CD4-positive, alpha-beta memory T cell (primary cell): ENCODE measurements at regions not wholly inside any gene's neighbourhood (a gene's known extent, or its start where the extent isn't known, plus 50 kb on each side); places are given as distances from the start of the nearest gene placed in this dataset.
A peak's percentile ranks its signal among the peaks of the same experiment; 100 is the strongest.

Experiments used
- CTCF ChIA-PET: fragments of 350-600 bp; sonication (Branson Sonifier 250); formaldehyde crosslinking; loops from one replicate; lab custom pipeline; 2021; ENCODE audit warnings: inconsistent platforms; ENCODE audit not compliant: partially characterized antibody; lab: Charles Lee
- POLR2A ChIA-PET: fragments of 350-600 bp; sonication (Branson Sonifier 250); formaldehyde crosslinking; loops from one replicate; lab custom pipeline; 2021; ENCODE audit not compliant: partially characterized antibody; lab: Charles Lee
- DNase-seq, 5 donors: peaks; one replicate each; pipeline versions ENCODE4 v3.0.0 to v3.0.0-alpha.2; 2020 to 2022; ENCODE audit warnings: mixed read lengths in 1 of 5
- H3K27ac ChIP-seq: one replicate; pipeline ENCODE4 v1.7.0; 2013; ENCODE audit warnings: low read depth, low read length
- H3K27me3 ChIP-seq: 2 replicates; pipeline ENCODE4 v1.7.0; 2013; ENCODE audit warnings: mild to moderate bottlenecking, low read length, moderate library complexity; ENCODE audit not compliant: insufficient read depth
- H3K36me3 ChIP-seq: 2 replicates; pipeline ENCODE4 v1.7.0; 2013; ENCODE audit warnings: mild to moderate bottlenecking, low read length, moderate library complexity; ENCODE audit not compliant: insufficient read depth
- H3K4me1 ChIP-seq: 2 replicates; pipeline ENCODE4 v1.7.0; 2013; ENCODE audit warnings: mild to moderate bottlenecking, low read length, moderate library complexity; ENCODE audit not compliant: insufficient read depth
- H3K4me3 ChIP-seq, 2 donors: one replicate each; pipeline ENCODE4 v1.7.0; 2013; ENCODE audit warnings: low read length in 2 of 2, mild to moderate bottlenecking in 1 of 2
- H3K9me3 ChIP-seq, 2 donors: one replicate each; pipeline ENCODE4 v1.7.0; 2013; ENCODE audit warnings: low read length in 2 of 2, control low read depth in 1 of 2; ENCODE audit not compliant: control insufficient read depth in 1 of 2
- H3K27ac Mint-ChIP-seq, 7 donors: one replicate each; pipeline ENCODE4 v1.8.0; 2020 to 2021; ENCODE audit warnings: mixed read lengths in 7 of 7, mild to moderate bottlenecking in 6 of 7, inconsistent platforms in 3 of 7, moderate library complexity in 3 of 7
- H3K27me3 Mint-ChIP-seq, 2 donors: one replicate each; pipeline ENCODE4 v1.8.0; 2020 to 2021; ENCODE audit warnings: mixed read lengths in 2 of 2
- H3K36me3 Mint-ChIP-seq, 2 donors: one replicate each; pipeline ENCODE4 v1.8.0; 2020 to 2021; ENCODE audit warnings: mixed read lengths in 2 of 2, inconsistent platforms in 1 of 2, mild to moderate bottlenecking in 1 of 2
- H3K4me1 Mint-ChIP-seq, 4 donors: one replicate each; pipeline ENCODE4 v1.8.0; 2020 to 2021; ENCODE audit warnings: mixed read lengths in 4 of 4, mild to moderate bottlenecking in 1 of 4
- H3K4me3 Mint-ChIP-seq, 8 donors: one replicate each; pipeline ENCODE4 v1.8.0; 2020 to 2021; ENCODE audit warnings: mixed read lengths in 8 of 8, mild to moderate bottlenecking in 7 of 8, moderate library complexity in 6 of 8, inconsistent platforms in 3 of 8
- H3K9me3 Mint-ChIP-seq, 8 donors: one replicate each; pipeline ENCODE4 v1.8.0; 2020 to 2021; ENCODE audit warnings: mixed read lengths in 8 of 8, mild to moderate bottlenecking in 5 of 8, inconsistent platforms in 3 of 8, moderate library complexity in 1 of 8
- intact Hi-C: fragments of 100-400 bp; cut with micrococcal nuclease; formaldehyde crosslinking; loops from one replicate; pipeline ENCODE4 v1.15.1; 2023

GRCh38 chr5:4104831-4105597, 509.4 kb downstream of the IRX1 start:
- Mint-ChIP-seq H3K36me3 (no peaks in the 10 kb centered on the region), H3K27ac (no peak overlapping the region), H3K4me3 (peak overlapping the region in 1 of 8 donors; percentile 62), H3K9me3 (peaks cover 0 to 7% (median 3%) of the 10 kb centered on the region in 8 donors), H3K27me3 (no peaks in the 10 kb centered on the region), H3K4me1 (no peaks in the 10 kb centered on the region)
- DNase-seq, result no peak
- Histone ChIP-seq H3K27ac (no peak overlapping the region), H3K9me3 (no peaks in the 10 kb centered on the region), H3K4me3 (no peak overlapping the region), H3K36me3 (no peaks in the 10 kb centered on the region), H3K4me1 (no peaks in the 10 kb centered on the region), H3K27me3 (no peaks in the 10 kb centered on the region)
- intact Hi-C loops, result no loop called here
- ChIA-PET POLR2A (no interaction called here), CTCF (no interaction called here)

- intact Hi-C loops, result no loop called here
- Histone ChIP-seq H3K4me3 (no peak overlapping the region), H3K4me1 (no peaks in the 10 kb centered on the region), H3K27me3 (no peaks in the 10 kb centered on the region), H3K36me3 (no peaks in the 10 kb centered on the region), H3K27ac (no peak overlapping the region), H3K9me3 (no peaks in the 10 kb centered on the region)
- no peak for DNase-seq
- Mint-ChIP-seq H3K4me3 (no peak overlapping the region), H3K9me3 (peaks cover 0 to 5% (median 0%) of the 10 kb centered on the region in 8 donors), H3K27ac (no peak overlapping the region), H3K36me3 (no peaks in the 10 kb centered on the region), H3K27me3 (no peaks in the 10 kb centered on the region), H3K4me1 (no peaks in the 10 kb centered on the region)
- POLR2A ChIA-PET, result no interaction called here
- CTCF ChIA-PET, result no interaction called here
Observed at GRCh38 chr5:4108690-4109089, 513.1 kb downstream of the IRX1 start.

- Histone ChIP-seq H3K27ac (no peak overlapping the region), H3K9me3 (no peaks in the 10 kb centered on the region), H3K4me1 (no peaks in the 10 kb centered on the region), H3K36me3 (no peaks in the 10 kb centered on the region), H3K4me3 (no peak overlapping the region), H3K27me3 (no peaks in the 10 kb centered on the region)
- ChIA-PET POLR2A (no interaction called here), CTCF (no interaction called here)
- Mint-ChIP-seq H3K4me1 (no peaks in the 10 kb centered on the region), H3K27ac (no peak overlapping the region), H3K9me3 (peaks cover 0 to 19% (median 2%) of the 10 kb centered on the region in 8 donors), H3K4me3 (no peak overlapping the region), H3K36me3 (no peaks in the 10 kb centered on the region), H3K27me3 (no peaks in the 10 kb centered on the region)
- DNase-seq, result no peak
- intact Hi-C loops, result no loop called here
Observed at GRCh38 chr5:4113426-4113825, 517.8 kb downstream of the IRX1 start.

- DNase-seq, result no peak
- no peak overlapping the region for H3K27ac ChIP-seq
- H3K4me1 Mint-ChIP-seq, result no peaks in the 10 kb centered on the region
- ChIA-PET CTCF (no interaction called here), POLR2A (no interaction called here)
- no peak overlapping the region for H3K4me3 Mint-ChIP-seq
- H3K9me3 ChIP-seq, result no peaks in the 10 kb centered on the region
- intact Hi-C loops, result no loop called here
- no peaks in the 10 kb centered on the region for H3K27me3 Mint-ChIP-seq
- H3K4me3 ChIP-seq, result no peak overlapping the region
- no peaks in the 10 kb centered on the region for H3K36me3 Mint-ChIP-seq
- no peaks in the 10 kb centered on the region for H3K36me3 ChIP-seq
- no peak overlapping the region for H3K27ac Mint-ChIP-seq
- peaks cover 0 to 20% (median 3%) of the 10 kb centered on the region in 8 donors for H3K9me3 Mint-ChIP-seq
- no peaks in the 10 kb centered on the region for H3K4me1 ChIP-seq
- no peaks in the 10 kb centered on the region for H3K27me3 ChIP-seq
Observed at GRCh38 chr5:4113905-4114304, 518.3 kb downstream of the IRX1 start.

- no peaks in the 10 kb centered on the region for H3K27me3 Mint-ChIP-seq
- POLR2A ChIA-PET, result no interaction called here
- Histone ChIP-seq H3K27ac (no peak overlapping the region), H3K4me3 (no peak overlapping the region), H3K36me3 (no peaks in the 10 kb centered on the region), H3K27me3 (no peaks in the 10 kb centered on the region), H3K9me3 (no peaks in the 10 kb centered on the region), H3K4me1 (no peaks in the 10 kb centered on the region)
- no peaks in the 10 kb centered on the region for H3K36me3 Mint-ChIP-seq
- H3K9me3 Mint-ChIP-seq, result peaks cover 0 to 24% (median 5%) of the 10 kb centered on the region in 8 donors
- H3K4me1 Mint-ChIP-seq, result no peaks in the 10 kb centered on the region
- H3K27ac Mint-ChIP-seq, result no peak overlapping the region
- intact Hi-C loops, result no loop called here
- no peak for DNase-seq
- H3K4me3 Mint-ChIP-seq, result no peak overlapping the region
- CTCF ChIA-PET, result no interaction called here
Observed at GRCh38 chr5:4114452-4114851, 518.8 kb downstream of the IRX1 start.

GRCh38 chr5:4116834-4117233, 521.2 kb downstream of the IRX1 start:
- Mint-ChIP-seq H3K27me3 (no peaks in the 10 kb centered on the region), H3K4me1 (no peaks in the 10 kb centered on the region), H3K9me3 (peaks cover 0 to 24% (median 9%) of the 10 kb centered on the region in 8 donors), H3K36me3 (no peaks in the 10 kb centered on the region), H3K4me3 (no peak overlapping the region), H3K27ac (no peak overlapping the region)
- H3K27me3 ChIP-seq, result no peaks in the 10 kb centered on the region
- intact Hi-C loops, result no loop called here
- DNase-seq, result no peak
- no peak overlapping the region for H3K27ac ChIP-seq
- H3K36me3 ChIP-seq, result no peaks in the 10 kb centered on the region
- H3K4me1 ChIP-seq, result no peaks in the 10 kb centered on the region
- H3K4me3 ChIP-seq, result no peak overlapping the region
- no peaks in the 10 kb centered on the region for H3K9me3 ChIP-seq
- ChIA-PET CTCF (no interaction called here), POLR2A (no interaction called here)

- H3K27me3 Mint-ChIP-seq, result no peaks in the 10 kb centered on the region
- H3K27ac Mint-ChIP-seq, result no peak overlapping the region
- H3K4me1 Mint-ChIP-seq, result no peaks in the 10 kb centered on the region
- DNase-seq, result no peak
- H3K4me3 Mint-ChIP-seq, result no peak overlapping the region
- intact Hi-C loops, result no loop called here
- H3K4me3 ChIP-seq, result no peak overlapping the region
- no peaks in the 10 kb centered on the region for H3K36me3 ChIP-seq
- ChIA-PET CTCF (no interaction called here), POLR2A (no interaction called here)
- H3K9me3 ChIP-seq, result no peaks in the 10 kb centered on the region
- no peak overlapping the region for H3K27ac ChIP-seq
- H3K9me3 Mint-ChIP-seq, result peaks cover 0 to 38% (median 10%) of the 10 kb centered on the region in 8 donors
- H3K27me3 ChIP-seq, result no peaks in the 10 kb centered on the region
- H3K4me1 ChIP-seq, result no peaks in the 10 kb centered on the region
- H3K36me3 Mint-ChIP-seq, result no peaks in the 10 kb centered on the region
Observed at GRCh38 chr5:4124221-4124970, 528.8 kb downstream of the IRX1 start.
